ENCODE measurements at regions not wholly inside any gene's neighbourhood (a gene's known extent, or its start where the extent isn't known, plus 50 kb on each side); places are given as distances from the start of the nearest gene placed in this dataset.

- TF ChIP-seq POLR2AphosphoS5 (IDR thresholded peaks at IDR 0.05; ENCODE audit: insufficient read depth in 1 of 2, low read depth in 1 of 2) (no peak), CTCF (IDR thresholded peaks at IDR 0.05) (no peak)
Measured at GRCh38 chr12:5308996-5309395, 122.9 kb upstream of the NTF3 start.
